H1 (cell line): ENCODE measurements at regions not wholly inside any gene's neighbourhood (a gene's known extent, or its start where the extent isn't known, plus 50 kb on each side); places are given as distances from the start of the nearest gene placed in this dataset.

Experiments
- CTCF ChIA-PET: fragments of 300-600 bp; sonication (Branson Sonifier 250); formaldehyde crosslinking; loops from one replicate; lab custom pipeline; 2021; ENCODE audit not compliant: partially characterized antibody; lab: Charles Lee
- POLR2A ChIA-PET: fragments of 300-600 bp; sonication (Branson Sonifier 250); formaldehyde crosslinking; loops from one replicate; lab custom pipeline; 2021; ENCODE audit warnings: inconsistent platforms; ENCODE audit not compliant: partially characterized antibody; lab: Charles Lee
- DNase-seq, 2 experiments: peaks; one replicate each; pipeline versions ENCODE4 v3.0.0 to v3.0.0-alpha.2; 2010 to 2022; ENCODE audit warnings: low spot score in 2 of 2, low read depth in 1 of 2, mixed read lengths in 1 of 2
- FAIRE-seq: peaks from 2 replicates; lab custom pipeline; 2011; peaks lifted over from hg19 to GRCh38; lab: Jason Lieb, UNC
- H2AFZ ChIP-seq: 2 replicates; pipeline ENCODE4 v1.8.1; 2012; ENCODE audit warnings: low read length, inconsistent platforms
- H2AK5ac ChIP-seq: 2 replicates; pipeline ENCODE4 v1.6.1; 2013; ENCODE audit warnings: low read depth, low read length
- H2BK120ac ChIP-seq: replicated peaks from 2 replicates; pipeline ENCODE3; 2013; ENCODE audit warnings: low read depth, low read length, inconsistent platforms
- H2BK12ac ChIP-seq: 2 replicates; pipeline ENCODE4 v1.6.1; 2013; ENCODE audit warnings: low read depth, low read length
- H2BK15ac ChIP-seq: 2 replicates; pipeline ENCODE4 v1.6.1; 2013; ENCODE audit warnings: low read length
- H2BK20ac ChIP-seq: 2 replicates; pipeline ENCODE4 v1.6.1; 2013; ENCODE audit warnings: low read length
- H2BK5ac ChIP-seq: 2 replicates; pipeline ENCODE4 v1.6.1; 2013; ENCODE audit warnings: low read depth, low read length
- H3K14ac ChIP-seq: 2 replicates; pipeline ENCODE4 v1.6.1; 2013; ENCODE audit warnings: inconsistent platforms; ENCODE audit not compliant: insufficient read length
- H3K18ac ChIP-seq: 2 replicates; pipeline ENCODE4 v1.6.1; 2013; ENCODE audit warnings: low read length; ENCODE audit errors: extremely low read depth
- H3K23ac ChIP-seq: 2 replicates; pipeline ENCODE4 v1.6.1; 2013; ENCODE audit warnings: inconsistent platforms; ENCODE audit not compliant: insufficient read length
- H3K23me2 ChIP-seq: 2 replicates; pipeline ENCODE4 v1.6.1; 2013; ENCODE audit warnings: low read depth, low read length
- H3K27ac ChIP-seq: 2 replicates; pipeline ENCODE4 v1.6.1; 2011; ENCODE audit warnings: low read depth, low read length, inconsistent platforms
- H3K27me3 ChIP-seq, 4 experiments: replicated peaks in 1 of 4; 1 replicate in 1 of 4; 2 replicates in 3 of 4; pipeline versions ENCODE4 v1.6.1 to v1.8.1; 2011 to 2013; ENCODE audit warnings: low read length in 3 of 4, mild to moderate bottlenecking in 3 of 4, inconsistent platforms in 2 of 4, mixed read lengths in 2 of 4, moderate library complexity in 1 of 4; ENCODE audit not compliant: control insufficient read depth in 3 of 4, insufficient read depth in 3 of 4; ENCODE audit errors: extremely low read depth in 1 of 4
- H3K36me3 ChIP-seq, 4 experiments: 2 replicates each; pipeline versions ENCODE4 v1.6.1 to v1.8.1; 2011 to 2013; ENCODE audit warnings: mild to moderate bottlenecking in 4 of 4, low read length in 3 of 4, moderate library complexity in 2 of 4, control low read depth in 1 of 4, inconsistent platforms in 1 of 4; ENCODE audit not compliant: insufficient read depth in 4 of 4, control insufficient read depth in 2 of 4
- H3K4ac ChIP-seq: replicated peaks from 2 replicates; pipeline ENCODE3; 2013; ENCODE audit warnings: low read length, low read depth, mixed read lengths, inconsistent platforms; ENCODE audit not compliant: insufficient read length
- H3K4me1 ChIP-seq, 4 experiments: replicated peaks in 1 of 4; 1 replicate in 1 of 4; 2 replicates in 3 of 4; pipeline versions ENCODE4 v1.6.1 to v1.8.1; 2011 to 2013; ENCODE audit warnings: low read length in 3 of 4, inconsistent platforms in 2 of 4, mixed read lengths in 1 of 4; ENCODE audit not compliant: insufficient read depth in 4 of 4, control insufficient read depth in 3 of 4
- H3K4me2 ChIP-seq, 2 experiments: 2 replicates each; pipeline versions ENCODE4 v1.6.1 to v1.8.1; 2011 to 2013; ENCODE audit warnings: low read depth in 2 of 2, low read length in 2 of 2, control low read depth in 1 of 2, inconsistent platforms in 1 of 2, mild to moderate bottlenecking in 1 of 2; ENCODE audit not compliant: insufficient read depth in 1 of 2
- H3K4me3 ChIP-seq, 4 experiments: fragments of 200-600, 300-600 bp in 1 of 4; sonication (generic), shearing (Covaris generic), sonication (Bioruptor Twin) in 1 of 4; 2 replicates each; pipeline versions ENCODE4 v1.5.1 to v1.8.1; 2011 to 2016; ENCODE audit warnings: low read length in 4 of 4, low read depth in 3 of 4, control low read depth in 2 of 4, inconsistent platforms in 2 of 4, mild to moderate bottlenecking in 2 of 4, mixed read lengths in 1 of 4, moderate library complexity in 1 of 4; ENCODE audit not compliant: insufficient read depth in 2 of 4; ENCODE audit errors: extremely low read depth in 1 of 4
- H3K56ac ChIP-seq: replicated peaks from 2 replicates; pipeline ENCODE3; 2013; ENCODE audit warnings: low read depth, mild to moderate bottlenecking, mixed read lengths, low read length, inconsistent platforms; ENCODE audit not compliant: insufficient read length
- H3K79me1 ChIP-seq: 2 replicates; pipeline ENCODE4 v1.6.1; 2013; ENCODE audit warnings: low read depth, low read length, control low read depth
- H3K79me2 ChIP-seq, 2 experiments: 2 replicates each; pipeline versions ENCODE4 v1.6.1 to v1.8.1; 2012 to 2013; ENCODE audit warnings: low read length in 2 of 2, mild to moderate bottlenecking in 2 of 2, inconsistent platforms in 1 of 2; ENCODE audit not compliant: insufficient read depth in 2 of 2, control insufficient read depth in 1 of 2
- H3K9ac ChIP-seq, 4 experiments: replicated peaks in 1 of 4; 1 replicate in 1 of 4; 2 replicates in 3 of 4; pipeline versions ENCODE4 v1.6.1 to v1.8.1; 2011 to 2013; ENCODE audit warnings: low read depth in 3 of 4, low read length in 3 of 4, control low read depth in 2 of 4, mild to moderate bottlenecking in 2 of 4, moderate library complexity in 2 of 4, inconsistent platforms in 1 of 4; ENCODE audit errors: extremely low read depth in 1 of 4
- H3K9me3 ChIP-seq, 2 experiments: 2 replicates each; pipeline versions ENCODE4 v1.6.1 to v1.8.1; 2012 to 2013; ENCODE audit warnings: mild to moderate bottlenecking in 2 of 2, moderate library complexity in 2 of 2, control low read depth in 1 of 2, inconsistent platforms in 1 of 2, low read depth in 1 of 2, low read length in 1 of 2, mixed read lengths in 1 of 2; ENCODE audit not compliant: insufficient read depth in 2 of 2
- H4K20me1 ChIP-seq, 2 experiments: replicated peaks in 1 of 2; 2 replicates each; pipeline versions ENCODE3 to v1.8.1; 2011 to 2013; ENCODE audit warnings: inconsistent platforms in 2 of 2, low read length in 2 of 2, mild to moderate bottlenecking in 1 of 2; ENCODE audit not compliant: insufficient read depth in 2 of 2, control insufficient read depth in 1 of 2
- H4K5ac ChIP-seq: 2 replicates; pipeline ENCODE4 v1.6.1; 2013; ENCODE audit warnings: low read length, low read depth, mixed read lengths, inconsistent platforms; ENCODE audit not compliant: insufficient read length
- H4K8ac ChIP-seq: 2 replicates; pipeline ENCODE4 v1.8.0; 2013; ENCODE audit warnings: mild to moderate bottlenecking, moderate library complexity, low read length, inconsistent platforms; ENCODE audit not compliant: insufficient read depth; ENCODE audit errors: extremely low read depth
- H4K91ac ChIP-seq: replicated peaks from 2 replicates; pipeline ENCODE3; 2013; ENCODE audit warnings: low read length, mixed read lengths, inconsistent platforms; ENCODE audit not compliant: insufficient read length
- CTCF ChIP-seq, 3 experiments: IDR thresholded peaks; 1 replicate in 2 of 3; 2 replicates in 1 of 3; pipeline versions ENCODE4 v1.5.1 to v1.6.1; 2011; ENCODE audit warnings: low read length in 3 of 3, mild to moderate bottlenecking in 3 of 3, inconsistent platforms in 2 of 3, low read depth in 1 of 3, moderate library complexity in 1 of 3; ENCODE audit not compliant: insufficient read depth in 1 of 3; ENCODE audit errors: control extremely low read depth in 1 of 3
- EGR1 ChIP-seq: IDR thresholded peaks from 2 replicates; pipeline ENCODE4 v1.6.1; 2011; ENCODE audit warnings: low read depth, low read length, borderline replicate concordance
- RAD21 ChIP-seq, 2 experiments: IDR thresholded peaks in 1 of 2; conservative IDR thresholded peaks in 1 of 2; 2 replicates each; pipeline ENCODE4 v1.6.1; 2011; ENCODE audit warnings: low read depth in 2 of 2, low read length in 2 of 2, improper control_type of control experiment in 1 of 2, inconsistent platforms in 1 of 2, mild to moderate bottlenecking in 1 of 2, moderate library complexity in 1 of 2
- WGBS, 2 experiments: shearing (Covaris generic) in 1 of 2; methylation state at CpG; one replicate each; pipeline versions ENCODE4 v1.1.6 to v1.1.7; 2013 to 2015; ENCODE audit warnings: low lambda C conversion rate in 2 of 2, mixed read lengths in 2 of 2, inconsistent platforms in 1 of 2, low coverage in 1 of 2, missing lambda C conversion rate in 1 of 2; ENCODE audit not compliant: insufficient replicate concordance in 2 of 2, insufficient coverage in 1 of 2, insufficient read length in 1 of 2; ENCODE audit errors: extremely low coverage in 1 of 2, missing lambda C conversion rate in 1 of 2; 5-methylcytosine and 5-hydroxymethylcytosine counted together

DNA sequence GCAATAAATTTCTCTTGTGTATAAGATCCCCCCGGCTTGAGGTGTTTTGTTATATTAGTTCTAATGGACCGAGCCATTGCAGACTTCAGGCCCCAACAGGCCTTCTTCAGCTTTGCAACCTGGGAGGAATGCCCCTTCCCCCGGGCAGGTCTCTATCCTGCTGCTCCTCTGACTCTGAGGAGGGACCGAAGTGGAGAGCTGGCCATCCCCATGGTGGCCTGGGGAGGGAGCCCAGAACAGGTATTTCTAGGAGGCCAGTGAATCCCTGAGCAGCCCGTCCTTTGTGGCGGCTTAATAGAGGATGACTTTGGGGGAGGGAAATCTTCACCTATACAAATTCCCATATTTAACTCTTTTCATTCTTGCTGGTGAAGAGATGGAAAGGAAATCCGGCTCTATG is 715.8 kb upstream of the SOX11 start:
- WGBS, 2 experiments: 84% methylated on average over 7 of the region's 7 CpGs; no CpG with 5 or more reads in 1 of the 2 experiments
- H3K4ac ChIP-seq: no peak overlapping the region
- POLR2A ChIA-PET: no interaction called here

More for the DNA sequence above, 715.8 kb upstream of the SOX11 start:
- no peak overlapping the region for H3K18ac ChIP-seq
- no peaks in the 10 kb centered on the region for H3K4me1 ChIP-seq
- no peak for FAIRE-seq
- no peak overlapping the region for H3K14ac ChIP-seq
- H2BK20ac ChIP-seq: no peak overlapping the region
- H3K9ac ChIP-seq: no peak overlapping the region
- H3K4me3 ChIP-seq: no peak overlapping the region
- H3K79me2 ChIP-seq: no peaks in the 10 kb centered on the region
- no peak overlapping the region for H4K5ac ChIP-seq
- H4K20me1 ChIP-seq: peaks cover 0 to 7% of the 10 kb centered on the region in 2 experiments
- H2BK120ac ChIP-seq: no peak overlapping the region
- no peak overlapping the region for H2BK12ac ChIP-seq
- no peak overlapping the region for H2AFZ ChIP-seq
- no peak overlapping the region for H3K56ac ChIP-seq
- H3K79me1 ChIP-seq: no peaks in the 10 kb centered on the region
- H4K8ac ChIP-seq: no peak overlapping the region
- TF ChIP-seq RAD21 (IDR thresholded peaks at IDR 0.05 in 1 of 2, conservative IDR thresholded peaks at IDR 0.05 in 1 of 2; ENCODE audit: low read depth in 2 of 2, low read length in 2 of 2) (peak; percentile 26 to 34; a peak in 3 of 4 replicates), CTCF (IDR thresholded peaks at IDR 0.05; ENCODE audit: control extremely low read depth in 1 of 3, insufficient read depth in 1 of 3, low read depth in 1 of 3, low read length in 3 of 3) (peak in 2 of 3 experiments; percentile 4 to 6; a peak in 1 of 4 replicates), EGR1 (no peak)
- peaks cover 8% of the 10 kb centered on the region; the same call in 1 of the 2 replicates for H3K23me2 ChIP-seq
- H3K36me3 ChIP-seq: no peaks in the 10 kb centered on the region
- H3K27ac ChIP-seq: no peak overlapping the region
- H3K23ac ChIP-seq: no peak overlapping the region
- H3K4me2 ChIP-seq: no peak overlapping the region
- H4K91ac ChIP-seq: no peak overlapping the region
- H3K27me3 ChIP-seq: no peaks in the 10 kb centered on the region
- H2BK15ac ChIP-seq: no peak overlapping the region
- H3K9me3 ChIP-seq: no peaks in the 10 kb centered on the region
- no peak for DNase-seq
- no peak overlapping the region for H2AK5ac ChIP-seq
- CTCF ChIA-PET: interaction anchor here (0.5 kb wide), 1 partner anchor 1731 kb away, joined by 3 read pairs; no protein-coding TSS in a partner anchor
- H2BK5ac ChIP-seq: no peak overlapping the region
